Ovary (tissue), 3 donors: ENCODE measurements at regions not wholly inside any gene's neighbourhood (a gene's known extent, or its start where the extent isn't known, plus 50 kb on each side); places are given as distances from the start of the nearest gene placed in this dataset.

Experiments used
- CTCF ChIP-seq, 3 donors: fragments of 450-650 bp in 2 of 3; fragments of 200-600 bp in 1 of 3; IDR thresholded peaks; one replicate each; pipeline versions ENCODE4 v1.5.1 to v1.8.0; 2016 to 2022; ENCODE audit warnings: antibody characterized with exemption in 3 of 3, mild to moderate bottlenecking in 1 of 3
- POLR2A ChIP-seq: fragments of 450-650 bp; IDR thresholded peaks from one replicate; pipeline ENCODE4 v1.6.1; 2017; ENCODE audit warnings: antibody characterized with exemption, mild to moderate bottlenecking, moderate library complexity
- donor health status: DM: no; HTN: no; CAD: no.

- TF ChIP-seq CTCF (IDR thresholded peaks at IDR 0.05) (no peak), POLR2A (no peak)
Observed at GRCh38 chr5:26727916-26728315, 310.5 kb downstream of the CDH9 start.
